Stomach (tissue), 4 donors: ENCODE measurements at regions not wholly inside any gene's neighbourhood (a gene's known extent, or its start where the extent isn't known, plus 50 kb on each side); places are given as distances from the start of the nearest gene placed in this dataset.

Source experiments
- EP300 ChIP-seq: sonication (generic); formaldehyde crosslinking; IDR thresholded peaks from one replicate; pipeline ENCODE4 v1.6.1; 2017; ENCODE audit warnings: antibody characterized with exemption
- TF ChIP-seq, protein P1 (sequence below), 7 experiments: fragments of 450-650 bp in 4 of 7; fragments of 200-600 bp in 3 of 7; sonication (generic) in 3 of 7; IDR thresholded peaks; one replicate each; pipeline ENCODE4 v1.5.1; 2016 to 2019; ENCODE audit warnings: antibody characterized with exemption in 7 of 7, control low read depth in 2 of 7, mild to moderate bottlenecking in 1 of 7

DNA sequence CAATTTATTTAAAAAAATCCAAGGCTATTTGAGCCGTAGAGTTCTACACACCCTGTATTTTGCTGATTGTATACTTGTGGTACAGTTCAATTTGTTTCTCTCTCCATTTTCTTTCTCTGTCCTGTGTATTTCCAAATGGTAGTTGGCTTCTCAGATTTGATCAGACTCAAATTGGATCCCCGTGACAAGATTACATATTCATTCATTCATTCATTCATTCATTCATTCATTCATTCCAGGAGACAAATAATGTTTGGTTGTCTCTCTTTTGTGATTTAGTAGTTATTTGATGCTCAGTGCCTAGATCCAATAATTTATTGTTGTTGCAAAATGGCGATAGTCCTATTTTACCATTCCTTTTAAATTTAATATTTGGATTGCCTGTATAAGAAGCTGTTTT lies 292.8 kb upstream of the RIOK2 start:
- TF ChIP-seq EP300 = no peak
- TF ChIP-seq, protein P1, sequence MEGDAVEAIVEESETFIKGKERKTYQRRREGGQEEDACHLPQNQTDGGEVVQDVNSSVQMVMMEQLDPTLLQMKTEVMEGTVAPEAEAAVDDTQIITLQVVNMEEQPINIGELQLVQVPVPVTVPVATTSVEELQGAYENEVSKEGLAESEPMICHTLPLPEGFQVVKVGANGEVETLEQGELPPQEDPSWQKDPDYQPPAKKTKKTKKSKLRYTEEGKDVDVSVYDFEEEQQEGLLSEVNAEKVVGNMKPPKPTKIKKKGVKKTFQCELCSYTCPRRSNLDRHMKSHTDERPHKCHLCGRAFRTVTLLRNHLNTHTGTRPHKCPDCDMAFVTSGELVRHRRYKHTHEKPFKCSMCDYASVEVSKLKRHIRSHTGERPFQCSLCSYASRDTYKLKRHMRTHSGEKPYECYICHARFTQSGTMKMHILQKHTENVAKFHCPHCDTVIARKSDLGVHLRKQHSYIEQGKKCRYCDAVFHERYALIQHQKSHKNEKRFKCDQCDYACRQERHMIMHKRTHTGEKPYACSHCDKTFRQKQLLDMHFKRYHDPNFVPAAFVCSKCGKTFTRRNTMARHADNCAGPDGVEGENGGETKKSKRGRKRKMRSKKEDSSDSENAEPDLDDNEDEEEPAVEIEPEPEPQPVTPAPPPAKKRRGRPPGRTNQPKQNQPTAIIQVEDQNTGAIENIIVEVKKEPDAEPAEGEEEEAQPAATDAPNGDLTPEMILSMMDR (IDR thresholded peaks at IDR 0.05) = no peak
